HG03108 (cell line): ENCODE measurements at regions not wholly inside any gene's neighbourhood (a gene's known extent, or its start where the extent isn't known, plus 50 kb on each side); places are given as distances from the start of the nearest gene placed in this dataset.
A peak's percentile ranks its signal among the peaks of the same experiment; 100 is the strongest.

Experiments used
- ATAC-seq: cut with Tn5 transposase; IDR thresholded peaks from one replicate; pipeline ENCODE4 v1.9.1; 2021; ENCODE audit warnings: moderate library complexity; ENCODE audit not compliant: unreplicated experiment

DNA sequence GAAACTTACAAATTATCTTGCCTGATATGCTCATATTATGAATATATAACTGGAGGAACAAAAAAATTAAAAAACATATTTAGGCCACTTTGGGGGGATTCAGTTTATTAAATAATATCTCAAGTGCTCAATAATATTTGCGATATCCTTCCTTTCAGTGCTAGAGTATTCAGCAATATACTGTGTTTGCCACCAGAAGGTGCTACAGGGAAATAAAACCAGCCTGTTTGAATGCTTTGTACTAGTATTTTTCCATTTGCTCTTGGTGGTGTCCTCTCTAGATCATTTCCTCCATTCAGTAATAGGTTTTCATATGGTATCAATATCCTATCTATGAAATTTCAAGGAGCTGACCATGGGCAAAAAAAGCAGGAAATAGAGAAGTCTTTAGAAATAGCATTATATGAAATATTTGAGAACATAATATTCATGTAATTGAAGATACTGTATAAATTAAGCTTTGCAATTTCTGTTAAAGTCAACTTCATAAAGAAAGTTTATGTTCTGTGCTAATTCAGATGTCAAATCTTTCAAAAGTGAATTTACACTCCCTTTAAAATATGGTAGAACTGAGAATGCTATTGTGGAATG, 106.2 kb upstream of the NAV3 start:
- ATAC-seq, result no peak

DNA sequence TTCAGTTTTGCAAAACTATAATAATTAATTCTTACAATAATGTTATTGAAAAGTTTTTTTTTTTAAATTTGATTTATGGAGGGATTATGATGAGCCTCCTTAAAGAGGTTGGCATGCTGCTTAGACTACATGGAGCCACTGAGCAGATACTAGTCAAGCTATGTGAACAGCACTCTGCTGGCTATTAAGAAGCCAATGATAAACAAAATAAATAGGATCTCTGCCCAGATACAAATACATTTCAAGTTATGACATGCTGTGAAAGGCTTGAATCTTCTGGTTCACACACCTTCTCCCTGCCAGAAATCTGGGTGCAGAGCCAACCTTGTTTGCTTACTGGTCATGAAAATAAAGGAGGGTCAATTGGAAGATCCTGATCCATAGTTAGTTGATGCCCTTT, 107.4 kb upstream of the NAV3 start:
- no peak for ATAC-seq

DNA sequence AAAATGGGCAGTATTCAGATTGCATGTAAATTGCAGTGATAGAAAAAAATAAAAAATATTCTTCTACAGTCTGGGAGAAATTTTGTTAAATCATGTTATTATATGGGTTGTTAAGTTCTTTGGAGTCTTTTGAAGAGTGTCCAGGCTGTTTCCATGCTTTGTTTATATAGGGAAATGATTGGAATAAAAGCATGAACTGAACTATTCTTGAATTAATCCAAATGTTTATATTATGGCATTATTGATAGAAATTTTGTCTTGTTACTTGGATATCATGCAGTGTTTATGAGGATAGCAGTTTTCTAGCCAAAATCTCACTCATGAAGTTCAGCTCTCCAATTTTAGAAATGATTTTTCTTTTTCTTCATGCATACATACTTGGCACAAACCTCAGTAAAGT, 108.2 kb upstream of the NAV3 start:
- ATAC-seq, result no peak

DNA sequence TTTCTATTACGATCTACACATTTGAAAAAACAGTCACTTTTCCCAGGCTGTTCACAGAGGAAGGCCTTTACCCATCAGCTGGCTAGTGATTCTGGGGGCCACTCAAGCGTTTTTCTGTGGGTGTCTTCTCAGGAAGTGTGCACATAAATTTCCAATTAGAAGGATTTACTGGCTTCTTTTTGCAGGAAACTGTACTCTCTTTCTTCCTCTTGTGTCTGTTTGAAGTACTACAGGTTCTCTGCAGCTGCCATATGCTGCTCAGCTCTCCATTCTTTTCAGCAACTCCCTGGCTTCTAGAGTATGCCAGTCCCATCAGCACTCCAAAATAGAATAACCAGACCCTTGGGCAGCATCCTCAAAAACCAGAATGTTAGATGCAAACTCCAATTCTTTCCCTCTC, 110.4 kb upstream of the NAV3 start:
- no peak for ATAC-seq

DNA sequence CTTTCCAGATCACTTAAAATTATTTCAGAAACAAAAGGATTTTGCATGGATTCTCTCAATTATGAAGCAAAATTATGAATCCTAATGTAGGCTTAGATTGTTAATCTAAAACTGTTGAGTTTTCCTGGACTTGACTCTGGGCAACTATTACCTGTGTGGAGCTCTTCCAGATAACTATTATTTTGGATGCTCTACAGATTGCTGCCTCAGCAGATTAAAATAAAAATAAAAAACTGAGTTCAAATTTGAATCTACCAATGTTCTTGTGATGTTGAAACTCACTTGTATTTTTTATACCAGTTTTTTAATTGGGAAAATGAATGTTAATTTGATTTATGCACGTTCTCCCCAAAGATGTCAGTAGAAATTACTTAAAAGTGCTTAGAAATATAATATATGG, 120.5 kb upstream of the NAV3 start:
- ATAC-seq, result no peak

DNA sequence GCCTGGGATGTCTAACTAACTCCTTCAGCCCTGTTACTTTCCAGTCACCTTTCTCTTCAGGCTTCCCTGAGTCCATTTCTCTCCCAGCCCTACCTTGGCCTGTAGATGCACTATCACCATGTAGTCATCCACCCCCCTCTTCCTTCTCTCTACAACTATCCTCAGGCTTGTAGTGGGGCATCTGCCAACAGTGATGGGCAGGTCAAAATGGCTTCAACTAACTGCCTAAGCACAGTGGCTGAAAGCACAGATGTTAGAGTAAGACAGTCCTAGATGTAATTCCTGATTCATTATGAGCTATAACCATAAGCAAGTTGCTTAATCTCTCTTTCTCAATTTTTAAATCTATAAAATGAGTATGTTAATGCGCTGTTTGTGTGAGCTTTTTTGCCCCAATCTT, 133.6 kb upstream of the NAV3 start:
- no peak for ATAC-seq

DNA sequence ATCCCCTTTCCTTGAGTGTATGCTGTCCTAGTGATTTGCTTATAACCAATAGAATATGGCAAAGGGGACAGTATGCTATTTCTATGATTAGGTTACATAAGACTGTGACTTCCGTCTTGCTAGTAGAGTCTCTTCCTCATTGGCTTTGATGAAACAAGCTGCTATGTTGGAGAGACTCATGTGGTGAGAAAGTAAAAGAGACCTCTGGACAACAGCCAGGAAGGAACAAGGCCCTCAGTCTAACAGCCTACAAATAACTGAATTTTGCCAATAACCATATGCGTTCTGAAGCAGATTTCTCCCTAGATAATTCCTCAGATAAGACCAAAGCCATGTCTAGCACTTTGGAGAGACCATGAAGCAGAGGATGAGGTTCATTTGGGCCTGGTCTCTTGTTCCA, 134.5 kb upstream of the NAV3 start:
- ATAC-seq, result no peak

DNA sequence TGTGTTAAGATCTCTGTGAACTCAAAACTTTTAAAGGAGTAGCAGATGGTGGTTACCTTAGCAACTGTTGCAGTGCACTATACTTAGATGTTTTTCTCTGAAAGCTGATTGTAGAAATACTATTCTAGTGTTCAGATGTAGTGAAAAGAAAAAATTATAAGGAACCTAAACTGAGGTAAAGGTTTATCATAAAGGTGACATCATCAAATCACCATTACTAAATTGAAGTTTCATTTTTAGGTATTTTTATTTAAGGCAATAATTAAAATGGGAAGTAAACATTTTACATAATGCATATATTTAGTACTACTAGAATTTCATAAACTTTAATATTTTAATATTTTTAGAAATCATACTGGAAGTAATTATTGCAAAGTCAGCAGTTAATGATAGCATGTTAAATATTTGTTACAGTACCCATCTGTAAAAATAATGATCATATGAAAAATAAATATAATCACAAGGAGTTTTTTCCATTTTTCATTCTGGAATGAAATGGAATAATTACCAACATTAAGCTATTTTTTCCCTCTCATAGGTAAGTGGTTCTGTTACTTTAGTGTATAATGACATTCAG, 141.1 kb upstream of the NAV3 start:
- no peak for ATAC-seq

DNA sequence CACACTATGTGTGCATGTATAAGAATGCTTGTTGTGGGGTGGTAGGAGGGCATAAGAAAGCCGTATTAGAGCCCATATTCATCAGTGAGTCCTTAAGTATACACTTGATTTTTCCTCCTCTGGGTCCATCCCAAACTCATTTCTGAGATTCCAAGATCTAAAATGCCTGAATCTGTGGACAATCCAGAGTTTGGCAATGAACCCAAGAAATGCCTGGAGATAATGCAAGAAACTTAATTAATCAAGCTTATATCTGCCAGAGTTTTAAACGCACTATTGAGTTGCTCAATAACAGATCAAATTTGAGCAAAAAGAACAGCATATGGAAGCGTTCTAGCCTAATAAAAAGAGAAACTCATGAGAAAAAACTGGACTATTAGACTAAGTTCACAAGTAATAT, 143.4 kb upstream of the NAV3 start:
- no peak for ATAC-seq

DNA sequence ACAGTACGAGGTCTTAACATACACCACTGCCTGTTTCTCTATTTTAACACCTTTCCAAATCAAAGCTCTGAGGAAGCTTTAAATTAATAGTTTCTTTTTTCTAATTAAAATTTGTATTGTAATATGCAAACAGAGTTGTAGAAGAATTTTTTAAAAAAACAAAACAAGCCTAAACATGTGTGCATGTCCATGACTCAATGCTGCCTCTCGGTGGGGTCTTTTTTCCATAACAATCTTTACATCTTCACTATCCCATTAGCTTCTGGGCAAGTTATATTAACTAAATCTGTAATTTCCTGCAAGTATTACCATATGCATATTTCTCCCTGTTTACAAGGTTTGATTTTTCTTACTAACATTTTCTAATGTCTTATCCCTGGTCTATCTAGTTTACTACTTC, 143.9 kb upstream of the NAV3 start:
- ATAC-seq, result no peak

DNA sequence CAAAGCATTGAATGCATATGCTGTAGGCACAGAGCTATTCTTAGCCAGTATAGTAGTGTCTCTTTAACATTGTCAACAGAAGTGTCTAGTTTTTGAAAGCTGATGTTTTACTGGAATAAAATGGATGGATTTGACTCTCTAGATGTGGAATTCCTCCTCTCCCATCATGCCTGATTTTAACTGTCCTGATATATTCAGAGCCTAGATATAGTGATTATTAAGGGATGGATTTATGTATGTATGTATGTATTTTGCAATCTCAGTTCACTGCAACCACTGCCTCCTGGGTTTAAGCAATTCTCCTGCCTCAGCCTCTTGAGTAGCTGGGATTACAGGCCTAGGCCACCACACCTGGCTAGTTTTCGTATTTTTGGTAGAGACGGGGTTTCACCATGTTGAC, 144.8 kb upstream of the NAV3 start:
- ATAC-seq, result no peak

DNA sequence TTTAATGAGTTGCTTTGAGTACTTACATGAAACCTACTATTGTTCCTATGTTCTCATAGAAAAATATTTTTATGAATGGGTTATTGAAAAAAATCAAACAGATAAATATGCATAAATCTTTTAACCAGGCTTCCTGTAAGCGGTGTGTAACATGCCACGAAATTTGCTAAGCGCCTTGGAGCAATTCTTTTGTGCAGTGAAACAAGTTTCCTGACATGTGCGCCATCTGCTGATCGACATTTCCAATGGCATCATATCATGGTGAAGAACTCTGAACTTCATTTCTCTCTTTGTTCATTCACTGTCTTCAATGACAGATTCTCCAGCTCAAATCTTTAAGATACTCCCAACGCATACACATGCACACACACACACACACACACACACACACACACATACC, 145.6 kb upstream of the NAV3 start:
- peak; percentile 67 for ATAC-seq

DNA sequence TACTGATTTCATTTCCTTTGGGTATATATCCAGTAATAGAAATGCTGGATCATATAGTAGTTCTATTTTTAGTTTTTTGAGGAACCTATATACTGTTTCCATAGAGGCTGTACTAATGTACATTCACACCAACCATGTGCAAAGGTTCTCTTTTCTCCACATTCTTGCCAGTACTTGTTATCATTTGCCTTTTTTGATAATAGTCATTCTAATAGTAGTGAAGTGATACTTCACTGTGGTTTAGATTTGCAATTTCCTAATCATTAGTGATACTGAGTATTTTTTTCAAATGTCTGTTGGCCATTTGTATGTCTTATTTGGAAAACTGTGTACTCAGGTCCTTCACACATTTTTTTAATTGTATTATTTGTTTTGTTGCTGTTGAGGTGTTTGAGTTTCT, 148.2 kb upstream of the NAV3 start:
- no peak for ATAC-seq

DNA sequence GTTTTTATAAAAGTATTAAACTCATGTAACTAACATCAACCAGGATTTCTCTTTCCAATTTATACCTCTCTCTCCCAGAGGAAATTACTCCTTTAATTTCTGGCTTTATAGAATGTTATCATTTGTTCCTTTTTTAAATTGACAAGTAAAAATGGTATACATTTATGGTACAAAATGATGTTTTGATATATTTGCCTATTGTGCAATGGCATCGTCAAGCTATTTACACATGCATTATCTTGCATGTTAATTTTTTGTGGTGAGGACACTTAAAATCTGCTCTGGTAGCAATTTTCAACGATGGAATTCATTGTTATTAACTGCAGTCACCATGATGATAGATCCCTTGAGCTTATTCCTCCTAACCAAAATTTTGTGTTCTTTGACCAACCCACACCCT, 149.0 kb upstream of the NAV3 start:
- ATAC-seq, result no peak

DNA sequence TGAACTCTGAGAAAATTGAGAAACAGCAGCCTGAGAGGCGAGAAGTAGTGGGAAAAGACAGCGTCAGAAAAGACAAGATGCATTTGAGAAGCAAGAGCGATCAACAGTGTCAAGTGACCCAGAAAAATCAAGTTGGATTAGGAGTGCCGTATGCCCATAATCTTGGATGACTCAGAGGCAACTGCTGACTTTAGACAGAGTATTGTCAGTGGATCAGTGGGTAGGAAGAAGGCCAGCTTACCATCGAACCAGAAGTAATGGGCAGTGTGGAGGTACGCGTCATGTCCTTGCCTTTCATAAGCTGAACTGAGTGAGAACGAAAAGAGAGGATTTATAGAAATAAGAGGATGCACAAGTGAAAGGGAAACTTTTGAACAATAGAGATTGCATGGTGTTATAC, 151.0 kb upstream of the NAV3 start:
- no peak for ATAC-seq

DNA sequence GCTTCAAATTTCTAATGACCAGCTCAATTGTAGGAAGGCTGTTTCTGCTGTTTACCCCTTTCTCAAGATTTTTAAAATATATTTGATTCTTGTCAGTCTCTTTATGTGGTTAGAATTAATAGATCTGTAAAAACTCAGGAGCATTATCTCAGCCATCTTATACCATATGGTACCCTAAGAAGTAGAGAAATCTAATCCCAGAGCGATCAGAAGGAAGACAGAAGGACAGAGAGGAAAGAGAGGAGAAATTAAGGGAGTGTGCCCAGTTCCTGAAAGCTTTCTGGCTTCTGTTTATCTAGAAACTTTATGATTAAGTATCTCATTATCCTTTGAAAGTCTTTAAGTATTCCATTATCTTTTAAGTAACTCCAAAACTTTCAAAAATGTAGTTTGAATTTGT, 152.1 kb upstream of the NAV3 start:
- no peak for ATAC-seq

DNA sequence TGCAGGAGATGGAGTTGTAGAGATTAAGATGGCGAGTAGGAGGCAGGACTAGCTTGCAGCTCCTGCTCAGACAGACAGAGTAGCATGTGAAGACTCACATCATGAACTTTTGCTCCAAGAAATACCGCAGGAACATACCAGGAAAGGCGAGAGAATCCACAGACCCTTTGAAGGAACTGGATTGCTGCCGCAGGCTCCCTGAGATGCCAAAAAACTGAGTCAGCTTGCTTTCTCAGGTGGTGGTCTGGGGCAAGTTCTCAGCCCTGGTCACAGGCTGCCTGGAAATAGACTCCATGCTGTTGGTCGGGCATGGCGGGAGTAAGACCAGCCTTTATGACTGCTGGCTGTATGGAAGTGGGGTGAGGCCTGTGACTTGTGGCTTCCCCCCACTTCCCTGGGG, 163.6 kb upstream of the NAV3 start:
- ATAC-seq, result no peak

DNA sequence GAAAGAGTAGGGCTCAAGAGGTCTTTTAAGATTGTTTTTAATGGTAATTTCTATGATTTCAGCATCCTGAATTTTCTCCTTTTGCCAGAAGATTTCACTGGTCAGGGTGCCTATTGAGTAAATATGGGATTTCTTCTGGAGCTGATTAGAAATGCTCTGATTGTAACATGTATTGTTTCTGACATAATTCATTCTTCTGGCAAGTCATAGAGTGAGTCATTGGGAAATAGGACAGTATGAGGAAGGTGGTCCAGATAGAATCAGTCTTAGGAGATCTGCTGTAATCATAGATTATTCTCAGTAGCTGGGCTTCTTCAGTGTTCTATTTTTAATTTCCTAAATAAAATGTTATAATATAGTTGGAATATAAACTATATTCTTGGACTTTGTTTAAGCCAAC, 182.0 kb upstream of the NAV3 start:
- no peak for ATAC-seq

DNA sequence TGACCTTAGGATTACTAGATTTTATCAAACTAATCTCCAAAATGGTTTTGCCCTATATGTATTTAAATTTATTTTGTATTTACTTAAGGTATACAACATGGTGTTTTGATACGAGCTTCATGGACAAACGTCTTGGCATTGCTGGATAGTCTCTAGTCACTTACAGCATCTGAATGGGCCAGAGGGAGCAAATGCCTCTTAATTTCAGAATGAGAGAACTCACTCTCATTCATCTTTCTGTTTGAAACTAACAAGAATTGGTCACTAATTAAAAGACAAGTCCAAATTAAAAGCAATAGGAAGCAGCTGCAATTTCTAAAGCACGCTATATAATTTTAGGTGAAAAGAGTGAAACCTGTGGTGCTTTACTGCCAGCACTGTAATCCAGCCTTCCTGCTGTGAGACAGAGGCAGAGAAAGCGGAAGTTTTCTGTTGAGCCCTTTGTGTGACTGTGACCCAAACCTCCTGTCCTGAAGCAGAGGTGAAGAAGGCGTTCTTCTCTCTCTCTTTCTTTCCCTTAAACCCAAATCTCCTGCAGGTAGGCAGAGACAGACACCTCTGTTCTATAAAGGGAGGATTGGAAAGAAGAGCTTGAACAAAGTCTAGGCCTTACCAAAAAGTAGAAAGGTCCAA, 184.6 kb upstream of the NAV3 start:
- ATAC-seq, result peak; percentile 74

DNA sequence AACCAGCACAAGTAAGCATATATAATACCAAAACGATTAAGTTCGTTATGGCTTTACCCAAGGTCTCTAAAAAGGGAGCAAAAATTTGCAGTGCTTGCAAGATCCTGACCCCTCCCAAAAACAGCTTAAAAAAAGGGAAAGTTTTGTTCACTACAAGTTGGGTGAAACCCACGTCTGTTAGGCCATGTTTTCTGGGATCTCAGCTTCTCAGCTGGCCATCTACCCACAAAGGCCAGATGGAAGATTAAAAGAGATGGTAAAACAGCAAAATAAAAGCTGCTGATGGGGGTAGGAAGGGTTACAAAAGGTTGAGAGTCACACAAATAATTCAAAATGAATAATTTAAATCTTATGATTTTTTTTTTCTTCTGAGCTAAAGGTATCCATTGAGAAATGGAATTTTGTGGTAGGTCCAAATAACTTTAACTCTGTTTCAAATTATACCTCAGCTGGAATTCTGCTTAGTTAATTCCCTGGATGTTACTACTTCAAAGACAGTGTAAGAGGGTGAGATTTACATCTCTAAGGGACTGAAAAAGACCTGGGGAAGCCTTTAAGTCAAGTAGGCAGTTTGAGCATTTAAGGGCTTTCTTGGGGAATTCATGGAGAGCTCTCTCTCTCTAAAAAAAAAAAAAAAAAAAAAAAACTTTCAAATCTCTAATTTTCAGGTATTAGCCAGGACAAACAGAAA, 185.6 kb upstream of the NAV3 start:
- ATAC-seq, result no peak

DNA sequence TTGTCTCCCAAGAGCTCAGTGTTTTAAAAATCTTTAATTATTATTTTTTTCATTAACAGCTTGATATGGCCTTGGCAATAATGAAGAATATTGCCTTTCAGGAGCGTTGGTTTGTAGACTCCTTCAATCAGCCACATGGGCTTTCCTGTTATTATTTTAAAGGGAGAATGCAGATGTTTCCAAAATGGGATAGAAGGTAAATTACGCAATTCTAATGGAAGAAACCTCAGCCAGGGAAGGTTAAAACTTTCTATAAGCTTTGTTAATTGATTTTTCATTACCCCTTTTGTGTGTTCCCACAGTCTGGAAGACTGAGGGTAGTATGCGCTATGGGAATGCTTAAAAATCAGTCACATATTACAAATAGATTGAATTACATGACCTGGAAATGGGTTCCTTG, 188.4 kb upstream of the NAV3 start:
- no peak for ATAC-seq

DNA sequence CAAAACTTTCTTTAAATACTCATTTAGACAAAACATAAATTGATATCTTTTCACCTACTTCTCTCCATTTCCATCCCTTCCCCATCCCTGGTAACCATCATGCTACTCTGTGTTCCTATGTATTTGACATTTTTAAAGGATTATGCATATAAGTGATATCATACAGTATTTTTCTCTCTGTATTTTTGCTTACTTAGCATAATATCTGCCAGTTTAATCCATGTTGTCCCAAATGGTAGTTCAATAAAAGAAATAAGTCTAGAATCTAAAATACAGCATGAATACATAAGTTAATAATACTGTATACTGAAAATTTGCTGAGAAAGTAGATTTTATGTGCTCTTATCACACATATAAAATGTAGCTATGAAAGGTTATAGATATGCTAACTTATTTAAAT, 190.3 kb upstream of the NAV3 start:
- no peak for ATAC-seq
